ENCODE measurements at regions not wholly inside any gene's neighbourhood (a gene's known extent, or its start where the extent isn't known, plus 50 kb on each side); places are given as distances from the start of the nearest gene placed in this dataset.
"Not testable (repeated sequence)": the region's sequence is repeated elsewhere in the genome, so short reads cannot be mapped to it uniquely, and the experiment has no call there.

DNA sequence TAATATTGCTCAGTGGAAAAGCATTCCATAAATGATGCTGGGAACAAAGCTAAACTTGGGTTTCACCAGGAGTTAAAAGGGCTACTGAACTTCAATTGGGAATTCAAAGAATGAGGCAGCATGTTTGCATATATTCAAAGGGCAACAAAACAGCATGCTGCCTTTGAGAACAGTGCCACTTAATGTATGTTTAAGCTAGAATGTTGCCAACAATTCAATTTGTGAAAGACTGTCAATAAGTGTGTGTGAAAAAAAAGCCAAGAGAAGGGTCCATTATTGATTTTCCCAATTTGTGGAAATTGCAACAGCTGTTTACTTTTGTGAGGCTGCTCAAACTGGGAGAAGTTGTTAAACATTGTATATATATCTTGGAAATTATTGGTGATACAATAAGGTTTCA is 701.9 kb upstream of the ACTRT1 start:
- no peak for DNase-seq

DNA sequence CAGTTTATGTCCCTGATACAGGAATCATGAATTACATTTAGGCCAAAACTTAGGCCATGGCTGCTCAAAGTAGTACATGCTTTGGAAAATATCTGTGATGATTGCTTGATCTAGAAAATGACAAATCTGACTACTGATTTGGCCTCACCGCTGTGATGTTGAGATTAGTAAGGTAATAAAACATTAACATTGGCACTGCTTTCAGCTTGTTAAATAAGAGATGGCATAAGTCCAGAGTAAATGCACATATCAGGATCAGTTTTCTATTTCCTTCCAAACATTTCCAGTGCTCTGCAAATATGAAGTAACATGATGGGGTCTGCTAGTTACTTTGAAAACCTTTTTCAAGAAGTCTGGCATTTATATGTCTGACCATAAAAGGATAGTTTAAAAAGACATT is 687.3 kb upstream of the ACTRT1 start:
- DNase-seq = no peak

DNA sequence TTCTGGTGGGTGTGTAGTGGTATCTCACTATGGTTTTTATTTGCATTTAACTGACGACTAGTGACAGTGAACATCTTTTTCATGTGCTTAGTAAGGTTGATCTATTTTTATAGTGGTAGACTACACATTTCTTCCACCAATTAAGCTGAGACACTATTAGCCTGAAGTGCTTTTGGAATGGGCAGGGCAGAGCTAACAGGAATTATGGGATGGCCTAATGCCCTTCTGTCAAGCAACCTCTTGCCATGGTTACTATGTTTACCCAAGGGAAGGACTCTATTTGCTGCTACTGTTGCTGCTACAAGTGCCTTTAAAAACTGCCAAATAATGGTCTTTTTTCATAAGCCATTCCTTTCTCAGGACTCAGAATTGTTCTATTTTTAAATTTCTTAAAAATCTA is 676.7 kb upstream of the ACTRT1 start:
- no peak for DNase-seq

DNA sequence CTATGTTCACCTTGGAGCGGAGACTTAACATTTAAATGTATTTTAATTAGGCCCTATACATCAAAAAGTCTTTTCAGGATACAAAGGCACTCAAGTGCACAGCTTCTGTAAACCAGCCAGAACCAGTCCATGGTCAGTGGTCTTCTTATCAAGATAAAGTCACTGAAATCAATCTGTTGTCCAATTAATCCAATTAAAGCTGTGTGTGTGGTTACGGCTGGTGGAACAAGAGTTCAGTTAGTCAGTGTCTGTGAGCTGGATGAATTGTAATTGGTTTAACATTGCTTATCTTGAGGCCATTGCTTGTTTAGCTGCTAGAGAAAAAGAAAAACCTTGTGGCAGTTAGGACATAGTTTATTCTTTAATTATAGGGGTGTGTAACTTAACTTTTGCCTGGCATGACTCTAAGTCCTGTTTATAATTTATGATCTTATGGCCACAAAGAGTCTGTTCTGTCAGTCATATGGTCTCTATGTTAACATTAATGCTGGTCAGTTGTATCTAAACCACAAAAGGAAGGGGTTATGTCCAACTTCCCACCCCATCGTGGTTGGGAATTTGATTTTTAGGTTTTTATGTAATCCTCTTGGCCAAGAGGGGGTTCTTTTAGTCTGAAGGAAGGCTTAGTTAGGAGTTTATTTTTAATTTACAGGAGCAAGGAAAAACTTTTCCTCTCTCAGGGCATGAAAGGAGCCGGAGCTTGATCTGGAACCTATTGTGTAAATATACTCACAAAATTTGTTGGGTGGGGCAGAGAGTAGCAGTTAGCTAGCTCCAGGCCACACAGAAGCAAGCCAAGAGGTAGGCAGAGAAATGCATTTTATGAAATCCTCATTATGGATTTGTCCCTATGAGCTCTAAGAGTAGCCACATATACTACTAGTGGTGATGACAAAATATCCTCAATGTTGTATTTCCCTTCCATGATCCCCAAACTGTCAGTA is 665.7 kb upstream of the ACTRT1 start:
- no peak for DNase-seq

DNA sequence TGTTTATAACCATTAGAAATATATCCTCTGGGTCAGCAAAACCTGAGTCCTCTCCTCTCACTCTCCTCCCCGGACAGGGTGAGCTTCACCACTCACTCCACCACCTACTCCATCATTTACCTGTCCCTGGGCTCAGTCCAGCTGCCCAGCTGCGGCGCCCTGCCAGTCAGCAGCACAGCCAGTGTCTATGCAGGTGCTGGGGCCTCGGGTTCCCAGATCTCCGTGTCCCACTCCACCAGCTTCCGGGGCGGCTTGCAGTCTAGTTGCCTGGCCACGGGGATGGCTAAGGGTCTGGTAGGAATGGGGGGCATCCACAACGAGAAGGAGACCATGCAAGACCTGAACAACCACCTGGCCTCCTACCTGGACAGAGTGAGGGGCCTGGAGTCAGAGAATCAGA is 662.2 kb upstream of the ACTRT1 start:
- no peak for DNase-seq

DNA sequence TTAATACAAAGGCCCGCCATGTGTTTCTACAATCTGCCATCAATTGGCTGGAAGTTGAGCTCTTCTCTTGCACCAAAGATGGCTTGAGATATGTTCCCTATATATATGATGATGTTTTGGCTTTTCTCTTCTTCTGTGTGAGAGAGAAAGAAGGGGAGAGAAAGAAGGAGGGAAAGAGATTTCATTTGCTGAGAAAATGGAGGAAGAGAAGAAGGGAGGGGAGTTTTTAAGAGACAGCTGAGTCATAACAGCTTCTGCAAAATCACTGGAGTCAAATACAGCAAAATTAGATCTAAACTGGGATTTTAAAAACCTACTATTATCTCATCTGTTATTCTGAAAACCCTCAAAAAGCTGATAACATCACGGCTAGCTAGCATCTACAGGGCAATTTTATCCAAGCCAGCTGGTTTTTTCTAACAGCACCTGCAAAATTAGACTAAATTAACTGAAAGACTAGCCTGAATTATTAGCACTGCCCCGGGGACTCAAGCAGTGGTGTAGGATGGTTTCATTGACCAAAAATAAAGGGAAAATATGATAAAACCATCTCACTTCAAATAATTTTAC is 647.6 kb upstream of the ACTRT1 start:
- no peak for DNase-seq

DNA sequence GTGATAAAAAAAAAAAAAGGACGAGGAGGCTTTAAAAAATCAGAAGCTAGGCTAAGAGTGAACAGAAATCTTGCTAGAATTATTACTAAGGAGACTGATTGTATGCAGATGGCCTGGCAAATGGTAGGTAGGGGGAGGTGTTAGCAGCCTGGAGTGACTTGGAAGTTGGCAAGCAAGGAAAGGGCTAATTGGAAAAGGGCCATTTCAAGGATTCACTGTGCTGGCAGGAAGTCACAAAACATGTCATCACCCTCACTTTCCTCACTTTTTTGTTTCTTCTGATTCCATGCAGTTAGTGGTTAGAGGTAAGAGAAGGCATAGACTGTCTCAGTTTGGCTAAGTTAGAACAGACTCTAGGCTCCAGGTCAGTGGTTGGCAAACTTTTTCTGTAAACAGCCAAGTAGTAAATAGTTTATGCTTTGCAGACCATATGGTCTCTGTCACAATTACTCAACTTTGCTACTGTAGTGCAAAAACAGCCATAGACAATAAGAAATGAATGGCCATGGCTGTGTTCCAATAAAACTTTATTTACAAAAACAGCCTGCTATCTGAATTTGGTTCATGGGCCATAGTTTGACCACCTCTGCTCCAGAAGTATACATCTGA is 646.5 kb upstream of the ACTRT1 start:
- no peak for DNase-seq

DNA sequence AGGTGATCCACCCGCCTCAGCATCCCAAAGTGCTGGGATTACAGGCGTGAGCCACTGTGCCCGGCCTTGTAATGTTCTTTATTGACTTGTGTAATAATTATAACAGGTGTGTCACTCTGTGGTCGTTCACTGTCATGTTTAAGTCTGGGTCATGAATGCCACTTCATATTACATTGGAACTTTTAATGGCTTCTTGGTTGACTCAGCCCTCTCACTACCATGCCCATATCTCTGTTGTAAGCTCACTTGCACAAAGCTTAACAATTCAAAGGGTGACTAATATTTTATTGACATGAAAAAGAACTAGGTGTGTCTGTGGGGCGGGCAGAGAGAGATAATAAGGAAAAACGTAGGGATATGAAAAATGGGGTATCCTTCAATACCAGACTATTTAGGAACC is 639.7 kb upstream of the ACTRT1 start:
- no peak for DNase-seq

DNA sequence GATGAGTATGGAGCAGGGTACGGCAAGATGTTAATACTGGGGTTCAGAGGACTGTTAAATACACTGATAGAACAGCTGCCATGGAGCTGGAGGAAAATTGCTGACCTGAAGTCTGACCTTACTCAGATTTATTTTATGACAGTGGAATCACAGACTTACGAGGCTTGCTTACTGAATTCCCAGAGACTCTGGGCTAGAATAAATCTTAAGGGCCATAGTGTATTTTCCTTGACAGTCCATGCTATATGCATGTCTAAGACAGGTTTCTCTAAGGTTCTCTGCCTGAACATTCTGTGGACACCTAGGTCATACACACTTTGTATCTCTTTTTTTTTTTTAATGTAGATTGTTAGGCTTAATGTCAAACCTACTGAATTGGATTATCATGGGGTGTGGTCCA is 633.2 kb upstream of the ACTRT1 start:
- DNase-seq = no peak

DNA sequence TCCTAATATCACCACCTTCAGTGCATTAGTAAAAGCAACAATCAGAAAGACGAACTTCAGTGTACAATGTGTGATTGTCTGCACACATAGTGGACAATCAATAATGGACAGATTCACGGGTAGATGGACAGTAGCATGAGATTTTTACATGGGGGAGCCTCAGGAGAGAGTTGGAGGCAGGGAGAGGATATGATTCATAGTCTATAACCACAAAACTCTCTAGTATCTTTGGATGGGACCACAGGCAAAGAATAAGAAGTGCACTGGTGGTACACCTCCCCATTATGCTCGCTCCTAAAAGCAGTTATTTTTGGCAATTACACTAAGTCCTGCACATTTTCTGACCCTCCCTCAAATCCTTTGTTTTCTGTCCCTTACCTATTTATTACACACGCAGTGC is 624.4 kb upstream of the ACTRT1 start:
- no peak for DNase-seq

DNA sequence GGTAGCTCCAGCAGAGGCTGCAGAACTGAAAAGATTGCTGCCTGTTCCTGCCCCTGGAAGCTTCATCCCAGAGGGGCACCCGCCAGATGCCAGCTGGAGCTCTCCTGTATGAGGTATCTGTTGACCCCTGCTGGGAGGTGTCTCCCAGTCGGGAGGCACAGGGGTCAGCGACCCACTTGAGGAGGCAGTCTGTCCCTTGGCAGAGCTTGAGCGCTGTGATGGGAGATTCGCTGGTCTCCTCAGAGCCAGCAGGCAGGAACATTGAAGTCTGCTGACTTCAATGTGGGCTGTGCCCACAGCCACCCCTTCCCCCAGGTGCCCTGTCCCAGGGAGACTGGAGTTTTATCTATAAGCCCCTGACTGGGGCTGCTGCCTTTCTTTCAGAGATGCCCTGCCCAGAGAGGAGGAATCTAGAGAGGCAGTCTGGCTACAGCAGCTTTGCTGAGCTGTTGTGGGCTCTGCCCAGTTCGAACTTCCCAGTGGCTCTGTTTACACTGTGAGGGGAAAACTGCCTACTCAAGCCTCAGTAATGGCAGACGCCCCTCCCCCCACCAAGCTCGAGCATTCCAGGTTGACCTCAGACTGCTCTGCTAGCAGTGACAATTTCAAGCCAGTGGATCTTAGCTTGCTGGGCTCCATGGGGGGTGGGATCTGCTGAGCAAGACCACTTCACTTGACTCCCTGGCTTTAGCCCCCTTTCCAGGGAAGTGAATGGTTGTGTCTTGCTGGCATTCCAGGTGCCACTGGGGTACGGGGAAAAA is 622.3 kb upstream of the ACTRT1 start:
- DNase-seq = not testable (repeated sequence)

DNA sequence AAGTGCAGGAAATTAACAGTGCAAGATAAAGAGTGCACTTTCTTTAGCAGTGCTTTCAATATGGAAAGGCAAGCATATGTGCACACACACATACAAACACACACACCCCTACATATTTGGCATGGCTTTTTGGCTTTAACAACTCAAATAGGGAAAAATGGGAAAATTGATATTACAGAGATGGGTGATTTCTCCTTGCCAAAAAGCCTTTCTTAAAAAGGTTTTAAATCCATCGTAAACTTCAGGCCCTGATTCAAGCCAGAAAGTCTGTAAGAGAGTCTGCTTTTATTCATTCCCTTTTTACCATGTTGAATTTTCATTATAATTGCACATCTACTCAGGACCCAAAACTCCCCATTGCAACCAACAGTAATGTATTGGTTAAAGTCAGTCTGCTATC is 612.0 kb upstream of the ACTRT1 start:
- no peak for DNase-seq

DNA sequence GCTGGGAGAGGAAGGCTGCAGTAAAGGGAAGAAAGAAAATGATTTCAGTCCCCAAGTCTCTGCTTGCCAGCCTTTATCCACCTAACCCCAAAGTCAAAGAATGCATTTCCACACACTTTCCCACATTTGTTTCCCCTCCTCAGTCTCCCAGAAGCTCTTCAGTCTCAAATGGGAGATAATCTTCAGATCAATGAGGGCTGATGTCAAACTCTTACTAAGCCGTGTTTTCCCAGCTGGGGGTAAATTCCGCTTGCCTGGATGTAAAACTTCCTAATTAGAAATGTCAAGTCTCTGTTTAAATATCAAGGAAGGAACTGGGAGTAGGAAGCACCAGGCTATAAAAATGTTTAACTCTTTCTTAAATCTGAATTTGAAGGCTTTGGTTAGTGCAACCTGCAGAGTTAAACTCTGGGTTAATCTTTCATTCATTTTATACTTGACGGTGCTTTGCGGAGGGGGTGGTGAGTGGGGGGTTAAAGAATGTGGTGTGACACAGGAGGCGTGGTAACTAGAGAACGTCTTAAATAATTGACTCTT is 601.4 kb upstream of the ACTRT1 start:
- no peak for DNase-seq

DNA sequence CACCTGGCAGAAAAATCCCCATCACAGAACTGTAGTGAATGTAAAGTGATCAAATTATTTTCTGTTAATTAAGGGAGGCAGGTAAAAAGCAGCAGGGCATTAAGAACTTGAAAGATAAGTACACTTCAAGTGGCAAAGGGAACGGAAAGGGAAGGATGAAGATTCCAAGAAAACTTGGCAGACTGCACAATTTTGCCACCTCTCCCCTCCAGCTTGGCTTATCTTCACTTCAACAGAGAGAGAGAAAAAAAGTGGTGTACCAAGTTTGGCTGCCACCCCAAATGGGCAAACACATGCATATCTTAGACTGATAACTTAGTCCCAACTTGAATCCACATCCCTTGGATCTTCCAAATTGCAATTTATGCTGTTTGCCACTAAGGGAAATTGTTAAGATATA is 598.1 kb upstream of the ACTRT1 start:
- no peak for DNase-seq

DNA sequence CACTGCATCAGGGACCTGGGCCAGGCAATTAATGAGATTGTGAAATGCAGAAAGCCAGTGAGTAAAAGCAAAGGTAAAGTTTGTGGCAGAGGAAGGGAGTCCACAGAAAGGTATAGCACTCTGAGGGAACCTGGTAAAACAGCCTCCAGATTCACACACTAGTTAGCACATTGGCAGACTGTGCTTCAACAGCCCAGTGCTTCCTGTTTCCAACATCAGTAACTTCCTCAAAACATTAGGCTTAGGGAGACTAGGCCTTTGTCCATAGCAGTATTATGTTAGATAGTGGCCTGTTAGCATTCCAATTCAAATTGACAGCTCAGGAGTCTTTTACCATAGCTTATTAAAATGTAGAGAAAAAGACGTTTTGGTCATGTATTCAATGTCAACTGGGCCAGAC is 582.6 kb upstream of the ACTRT1 start:
- DNase-seq = no peak

DNA sequence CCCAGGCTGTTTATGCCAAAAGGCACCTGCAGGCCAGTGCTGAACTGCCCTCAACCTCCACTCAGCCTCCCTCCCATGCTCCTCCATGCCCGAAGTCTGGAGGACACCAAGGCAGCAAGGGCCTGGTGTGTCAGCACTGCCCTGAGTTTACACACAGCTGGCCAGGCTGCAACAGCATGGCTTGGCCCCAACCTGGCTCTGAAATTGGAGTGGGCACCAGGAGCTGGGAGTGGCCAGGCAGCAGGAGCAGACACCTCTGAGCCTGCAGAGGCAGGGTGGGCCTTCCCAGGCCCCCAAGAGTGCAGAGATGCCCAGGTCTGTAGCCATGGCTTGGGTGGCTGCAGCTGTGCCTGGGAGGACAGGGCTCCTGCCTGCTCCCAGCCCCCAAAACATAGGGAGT is 571.2 kb upstream of the ACTRT1 start:
- DNase-seq = no peak

DNA sequence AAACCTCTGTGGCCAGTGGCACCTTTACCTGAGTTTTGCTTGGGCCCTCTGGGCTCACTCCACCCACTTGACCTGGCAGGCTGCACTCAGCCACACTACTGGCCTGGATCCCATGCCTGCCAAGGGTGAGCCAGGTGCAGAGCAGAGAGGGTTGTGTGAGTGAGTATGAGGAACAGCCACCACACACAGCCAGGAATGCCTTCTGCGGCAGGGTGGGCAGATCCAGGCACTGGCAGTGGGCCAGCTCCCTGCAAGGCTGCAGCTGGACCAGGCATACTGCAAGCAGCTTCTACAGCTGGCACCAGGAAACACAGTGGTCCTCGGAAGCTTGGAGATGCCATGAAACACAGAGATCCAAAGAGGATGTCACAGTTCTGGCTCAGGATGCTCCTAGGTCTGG is 570.1 kb upstream of the ACTRT1 start:
- DNase-seq = no peak

DNA sequence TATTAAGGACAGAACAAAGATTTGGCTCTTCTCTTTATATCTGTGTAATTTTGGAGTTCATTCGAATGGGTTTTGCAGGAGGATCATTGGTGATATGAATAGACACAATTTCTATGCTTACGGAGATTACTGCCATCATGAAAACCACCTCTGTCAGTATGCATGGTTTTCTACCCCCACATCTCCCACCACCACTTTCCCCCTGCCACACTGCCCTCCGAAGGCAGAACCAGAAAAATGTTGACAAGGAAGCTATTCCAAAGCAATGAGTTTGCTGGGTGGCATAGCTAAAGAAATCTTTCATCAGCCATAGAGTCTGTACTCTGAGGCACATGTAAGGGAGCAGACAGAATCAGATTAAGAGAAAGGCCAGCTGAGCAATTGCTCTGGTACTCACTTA is 567.3 kb upstream of the ACTRT1 start:
- DNase-seq = no peak

DNA sequence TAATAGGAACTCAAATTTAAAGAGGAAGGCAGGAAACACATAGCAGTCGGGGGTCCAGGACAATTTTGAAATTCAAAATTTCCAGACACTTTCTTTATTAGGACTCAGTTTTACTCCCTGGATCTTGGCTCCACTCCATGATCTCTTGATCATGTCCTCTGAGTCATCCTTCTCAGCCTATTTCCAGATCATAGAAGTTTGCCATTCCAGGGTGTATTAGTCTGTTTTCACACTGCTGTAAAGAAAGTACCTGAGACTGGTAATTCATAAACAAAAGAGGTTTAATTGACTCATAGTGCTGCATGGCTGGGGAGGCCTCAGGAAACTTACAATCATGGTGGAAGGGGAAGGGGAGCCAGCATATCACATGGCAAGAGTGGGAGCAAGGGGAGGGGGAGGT is 564.7 kb upstream of the ACTRT1 start:
- no peak for DNase-seq

DNA sequence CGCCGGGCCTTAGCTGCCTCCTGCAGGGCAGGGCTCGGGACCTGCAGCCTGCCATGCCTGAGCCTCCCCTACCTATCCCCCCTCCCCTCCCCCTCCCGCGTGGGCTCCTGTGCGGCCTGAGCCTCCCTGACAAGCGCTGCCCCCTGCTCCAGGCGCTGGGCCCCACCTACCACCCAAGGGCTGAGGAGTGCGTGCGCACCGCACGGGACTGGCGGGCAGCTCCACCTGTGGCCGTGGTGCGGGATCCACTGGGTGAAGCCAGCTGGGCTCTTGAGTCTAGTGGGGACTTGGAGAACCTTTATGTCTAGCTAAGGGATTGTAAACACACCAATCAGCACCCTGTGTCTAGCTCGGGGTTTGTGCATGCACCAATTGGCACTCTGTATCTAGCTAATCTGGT is 554.6 kb upstream of the ACTRT1 start:
- DNase-seq = not testable (repeated sequence)

DNA sequence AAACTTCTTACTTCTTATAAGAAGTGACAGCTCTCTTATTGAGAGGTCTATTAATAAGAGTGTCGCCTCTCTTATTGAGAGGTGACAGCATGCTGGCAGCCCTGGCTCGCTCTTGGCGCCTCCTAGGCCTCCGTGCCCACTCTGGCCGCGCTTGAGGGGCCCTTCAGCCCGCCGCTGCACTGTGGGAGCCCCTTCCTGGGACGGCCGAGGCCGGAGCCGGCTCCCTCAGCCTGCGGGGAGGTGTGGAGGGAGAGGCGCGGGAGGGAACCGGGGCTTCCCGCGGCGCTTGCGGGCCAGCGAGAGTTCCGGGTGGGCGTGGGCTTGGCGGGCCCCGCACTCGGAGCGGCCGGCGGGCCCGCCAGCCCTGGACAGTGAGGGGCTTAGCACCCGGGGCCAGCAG is 554.2 kb upstream of the ACTRT1 start:
- DNase-seq = not testable (repeated sequence)

DNA sequence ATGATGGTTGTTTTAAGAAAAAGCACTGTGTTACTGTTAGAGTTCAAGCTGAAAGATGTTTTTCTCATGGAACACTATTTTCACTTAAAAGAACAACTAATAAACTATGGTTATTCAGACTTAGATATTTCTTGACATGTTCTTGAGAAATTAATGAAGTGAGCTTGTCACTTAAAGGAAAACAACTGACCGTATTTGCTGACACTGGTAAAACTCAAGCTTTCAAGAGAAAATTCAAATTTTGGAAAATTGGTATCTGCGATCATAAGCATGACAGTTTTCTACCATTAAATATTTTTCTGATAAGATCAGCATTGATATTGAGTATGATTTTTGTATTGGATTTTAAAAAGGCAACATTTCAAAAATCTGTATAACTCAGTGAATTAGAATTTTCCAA is 549.5 kb upstream of the ACTRT1 start:
- DNase-seq = no peak

DNA sequence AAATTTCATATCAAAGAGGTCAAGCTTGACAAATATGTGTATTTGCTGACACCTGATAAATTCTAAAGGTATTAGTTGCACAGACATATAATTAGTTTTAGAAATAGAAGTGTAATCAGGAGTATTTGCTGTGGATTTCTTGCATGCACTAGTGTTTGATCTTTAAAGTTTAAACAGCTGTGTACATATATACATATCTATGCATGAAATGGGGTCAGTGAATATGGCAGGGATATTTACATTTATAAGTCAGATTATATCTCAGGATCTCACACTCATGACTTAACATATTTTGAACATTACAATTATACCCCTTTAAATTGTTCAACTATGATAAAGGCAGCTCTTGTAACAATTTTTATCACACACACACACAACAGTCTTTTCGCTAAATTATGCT is 547.4 kb upstream of the ACTRT1 start:
- DNase-seq = no peak

All from activated naive CD4-positive, alpha-beta T cell (primary cell).